Kidney epithelial cell (primary cell): ENCODE measurements at regions not wholly inside any gene's neighbourhood (a gene's known extent, or its start where the extent isn't known, plus 50 kb on each side); places are given as distances from the start of the nearest gene placed in this dataset.

ENCODE experiments used
- DNase-seq: peaks from one replicate; pipeline ENCODE4 v3.0.0-alpha.2; 2010; ENCODE audit warnings: low read depth
- H3K27me3 ChIP-seq: 2 replicates; pipeline ENCODE4 v1.6.0; 2011; ENCODE audit warnings: low read length; ENCODE audit not compliant: control insufficient read depth, insufficient read depth
- H3K36me3 ChIP-seq: 2 replicates; pipeline ENCODE4 v1.5.1; 2011; ENCODE audit warnings: low read length; ENCODE audit not compliant: control insufficient read depth, insufficient read depth
- H3K4me3 ChIP-seq: 2 replicates; pipeline ENCODE4 v1.5.1; 2011; ENCODE audit warnings: low read depth, mild to moderate bottlenecking, control low read depth, low read length
- CTCF ChIP-seq: IDR thresholded peaks from 2 replicates; pipeline ENCODE4 v1.5.1; 2011; ENCODE audit warnings: mild to moderate bottlenecking, moderate library complexity, low read length, control low read depth, inconsistent platforms; ENCODE audit not compliant: insufficient read depth, poor library complexity, severe bottlenecking

GRCh38 chr6:4299476-4299875, 164.1 kb upstream of the ECI2 start:
- DNase-seq: no peak
- H3K27me3 ChIP-seq: no peaks in the 10 kb centered on the region
- TF ChIP-seq CTCF: no peak
- H3K4me3 ChIP-seq: no peak overlapping the region
- no peaks in the 10 kb centered on the region for H3K36me3 ChIP-seq

GRCh38 chr6:4297348-4297747, 162.0 kb upstream of the ECI2 start:
- no peak overlapping the region for H3K4me3 ChIP-seq
- no peak for DNase-seq
- no peak for TF ChIP-seq CTCF
- no peaks in the 10 kb centered on the region for H3K27me3 ChIP-seq
- no peaks in the 10 kb centered on the region for H3K36me3 ChIP-seq

GRCh38 chr6:4296552-4296951, 161.2 kb upstream of the ECI2 start:
- no peak for TF ChIP-seq CTCF
- no peak overlapping the region for H3K4me3 ChIP-seq
- DNase-seq: no peak
- H3K27me3 ChIP-seq: no peaks in the 10 kb centered on the region
- no peaks in the 10 kb centered on the region for H3K36me3 ChIP-seq

- Histone ChIP-seq H3K27me3 (no peaks in the 10 kb centered on the region), H3K4me3 (no peak overlapping the region), H3K36me3 (no peaks in the 10 kb centered on the region)
- TF ChIP-seq CTCF: no peak
- no peak for DNase-seq
These were observed 160.4 kb upstream of the ECI2 start for GRCh38 chr6:4295783-4296155.

- Histone ChIP-seq H3K36me3 (no peaks in the 10 kb centered on the region), H3K4me3 (no peak overlapping the region), H3K27me3 (no peaks in the 10 kb centered on the region)
- no peak for DNase-seq
- no peak for TF ChIP-seq CTCF
These were observed 159.8 kb upstream of the ECI2 start for GRCh38 chr6:4295058-4295782.

- no peak for DNase-seq
- no peaks in the 10 kb centered on the region for H3K27me3 ChIP-seq
- no peak for TF ChIP-seq CTCF
- H3K36me3 ChIP-seq: no peaks in the 10 kb centered on the region
- H3K4me3 ChIP-seq: no peak overlapping the region
These were observed 159.3 kb upstream of the ECI2 start for GRCh38 chr6:4294636-4295035.
